Vagina (tissue), 2 donors: ENCODE measurements at regions not wholly inside any gene's neighbourhood (a gene's known extent, or its start where the extent isn't known, plus 50 kb on each side); places are given as distances from the start of the nearest gene placed in this dataset.
"Not testable (repeated sequence)": the region's sequence is repeated elsewhere in the genome, so short reads cannot be mapped to it uniquely, and the experiment has no call there.

Experiments used
- CTCF ChIP-seq, 3 experiments: fragments of 450-650 bp in 2 of 3; fragments of 200-600 bp in 1 of 3; sonication (generic) in 1 of 3; IDR thresholded peaks; one replicate each; pipeline ENCODE4 v1.5.1; 2017 to 2019; ENCODE audit warnings: antibody characterized with exemption in 3 of 3, mild to moderate bottlenecking in 2 of 3, moderate library complexity in 2 of 3
- POLR2AphosphoS5 ChIP-seq, 2 donors: sonication (generic); formaldehyde crosslinking; IDR thresholded peaks; one replicate each; pipeline ENCODE4 v1.9.0; 2017; ENCODE audit warnings: antibody characterized with exemption in 2 of 2, mild to moderate bottlenecking in 2 of 2, low read depth in 1 of 2; ENCODE audit not compliant: insufficient read depth in 1 of 2

- TF ChIP-seq CTCF (IDR thresholded peaks at IDR 0.05); POLR2AphosphoS5 (IDR thresholded peaks at IDR 0.05; ENCODE audit: insufficient read depth in 1 of 2, low read depth in 1 of 2): not testable (repeated sequence)
Observed at GRCh38 chr15:23873613-23874012, 186.5 kb upstream of the NDN start.
